Uterus (tissue), 2 donors: ENCODE measurements at regions not wholly inside any gene's neighbourhood (a gene's known extent, or its start where the extent isn't known, plus 50 kb on each side); places are given as distances from the start of the nearest gene placed in this dataset.

Experiments
- POLR2A ChIP-seq, 2 donors: fragments of 450-650 bp; IDR thresholded peaks; one replicate each; pipeline ENCODE4 v1.6.1; 2016; ENCODE audit warnings: antibody characterized with exemption in 2 of 2, mild to moderate bottlenecking in 1 of 2, moderate library complexity in 1 of 2
- TF ChIP-seq, protein P1 (sequence below), 4 experiments: fragments of 200-600 bp in 2 of 4; fragments of 450-650 bp in 2 of 4; sonication (generic) in 2 of 4; IDR thresholded peaks; one replicate each; pipeline ENCODE4 v1.5.1; 2016 to 2019; ENCODE audit warnings: antibody characterized with exemption in 4 of 4, mild to moderate bottlenecking in 2 of 4, moderate library complexity in 1 of 4

DNA sequence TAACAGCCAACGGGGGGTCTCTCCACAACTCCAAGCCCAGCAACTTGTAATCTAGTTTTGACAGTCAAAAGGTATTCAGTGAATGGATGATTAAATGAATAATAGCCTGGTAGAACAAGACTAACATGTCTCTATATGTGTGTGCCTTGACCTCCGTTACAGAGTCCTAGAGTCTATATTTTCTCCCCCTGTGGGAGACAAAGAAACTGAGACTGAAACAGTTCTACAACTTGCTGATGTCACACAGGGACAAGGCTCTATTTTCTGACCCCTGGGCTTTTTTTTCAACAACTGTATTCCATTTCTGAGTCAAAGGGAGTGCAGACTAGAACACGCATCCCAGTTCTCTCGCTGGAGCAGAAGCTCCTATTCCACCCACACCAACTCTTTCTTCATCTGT is 223.6 kb upstream of the AGAP1 start:
- TF ChIP-seq, protein P1, sequence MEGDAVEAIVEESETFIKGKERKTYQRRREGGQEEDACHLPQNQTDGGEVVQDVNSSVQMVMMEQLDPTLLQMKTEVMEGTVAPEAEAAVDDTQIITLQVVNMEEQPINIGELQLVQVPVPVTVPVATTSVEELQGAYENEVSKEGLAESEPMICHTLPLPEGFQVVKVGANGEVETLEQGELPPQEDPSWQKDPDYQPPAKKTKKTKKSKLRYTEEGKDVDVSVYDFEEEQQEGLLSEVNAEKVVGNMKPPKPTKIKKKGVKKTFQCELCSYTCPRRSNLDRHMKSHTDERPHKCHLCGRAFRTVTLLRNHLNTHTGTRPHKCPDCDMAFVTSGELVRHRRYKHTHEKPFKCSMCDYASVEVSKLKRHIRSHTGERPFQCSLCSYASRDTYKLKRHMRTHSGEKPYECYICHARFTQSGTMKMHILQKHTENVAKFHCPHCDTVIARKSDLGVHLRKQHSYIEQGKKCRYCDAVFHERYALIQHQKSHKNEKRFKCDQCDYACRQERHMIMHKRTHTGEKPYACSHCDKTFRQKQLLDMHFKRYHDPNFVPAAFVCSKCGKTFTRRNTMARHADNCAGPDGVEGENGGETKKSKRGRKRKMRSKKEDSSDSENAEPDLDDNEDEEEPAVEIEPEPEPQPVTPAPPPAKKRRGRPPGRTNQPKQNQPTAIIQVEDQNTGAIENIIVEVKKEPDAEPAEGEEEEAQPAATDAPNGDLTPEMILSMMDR (IDR thresholded peaks at IDR 0.05), result no peak
- no peak for TF ChIP-seq POLR2A (IDR thresholded peaks at IDR 0.05)
